LNCaP clone FGC (cell line): ENCODE measurements at regions not wholly inside any gene's neighbourhood (a gene's known extent, or its start where the extent isn't known, plus 50 kb on each side); places are given as distances from the start of the nearest gene placed in this dataset.

ENCODE experiments used
- DNase-seq: peaks from one replicate; pipeline ENCODE4 v3.0.0-alpha.2; 2011; ENCODE audit warnings: low read depth
- H3K4me3 ChIP-seq: 2 replicates; pipeline ENCODE4 v1.5.1; 2011; ENCODE audit warnings: mild to moderate bottlenecking, low read depth, low read length, control low read depth
- CTCF ChIP-seq: IDR thresholded peaks from 2 replicates; pipeline ENCODE4 v1.5.1; 2012; ENCODE audit warnings: mild to moderate bottlenecking; ENCODE audit not compliant: control insufficient read depth, insufficient read depth; ENCODE audit errors: extremely low read depth

GRCh38 chr10:20521186-20521585, 375.9 kb downstream of the NEBL start:
- no peak overlapping the region for H3K4me3 ChIP-seq
- no peak for DNase-seq
- TF ChIP-seq CTCF, result no peak

DNA sequence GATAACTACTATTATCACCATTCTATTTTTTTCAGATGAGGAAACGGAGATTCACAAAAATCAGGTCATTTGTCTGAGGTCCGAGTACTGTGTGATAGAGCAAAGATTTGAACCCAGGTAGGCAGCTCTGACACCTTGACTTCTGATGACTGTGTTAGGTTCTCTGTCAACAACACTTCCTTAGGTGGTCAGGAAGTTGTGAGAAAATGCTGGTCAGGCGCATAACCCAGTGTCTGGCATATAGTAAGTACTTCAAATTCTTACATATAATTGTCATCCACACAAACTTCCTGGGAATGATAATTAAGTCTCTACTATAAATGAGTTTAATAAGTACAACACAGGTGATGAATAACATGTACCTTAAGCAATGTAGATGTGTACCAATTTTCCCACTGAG, 381.5 kb downstream of the NEBL start:
- no peak for DNase-seq
- no peak overlapping the region for H3K4me3 ChIP-seq
- no peak for TF ChIP-seq CTCF

DNA sequence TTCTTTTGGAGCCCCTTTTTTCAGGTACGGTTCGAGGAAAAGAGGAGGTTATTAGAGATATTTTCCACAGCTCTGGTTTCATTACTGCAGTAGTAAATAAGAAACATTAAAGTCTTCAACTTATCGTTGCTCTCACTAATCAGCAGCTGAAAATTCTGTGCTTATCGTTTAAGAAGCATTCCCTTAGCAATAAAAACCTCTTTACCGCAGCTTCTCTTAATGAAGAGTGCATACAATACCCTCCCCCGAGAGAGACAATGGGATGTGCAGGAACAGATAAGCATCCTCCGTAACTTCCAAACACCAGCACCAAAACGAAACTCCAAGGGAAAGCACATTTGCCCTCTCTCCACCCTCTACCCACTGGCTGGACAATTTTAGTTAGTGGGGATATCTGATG, 384.5 kb downstream of the NEBL start:
- DNase-seq, result no peak
- no peak overlapping the region for H3K4me3 ChIP-seq
- TF ChIP-seq CTCF, result no peak

DNA sequence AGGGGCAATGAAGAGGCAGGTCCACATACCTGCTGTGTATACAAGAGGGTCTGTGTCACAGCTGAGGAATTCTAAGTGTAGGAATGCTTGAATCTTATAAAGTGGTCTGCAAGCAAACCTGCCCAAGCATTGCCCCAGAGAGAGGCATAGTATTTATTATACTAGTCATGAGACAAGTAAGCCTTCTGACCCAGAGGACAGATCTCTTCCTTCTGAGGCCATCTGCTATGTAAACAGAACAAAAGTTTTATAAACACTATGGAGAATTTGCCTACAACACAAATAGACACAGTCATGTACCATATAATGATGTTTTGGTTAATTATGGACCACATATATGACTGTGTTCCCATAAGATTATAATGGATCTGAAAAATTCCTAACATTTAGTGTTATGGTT, 388.2 kb downstream of the NEBL start:
- no peak for TF ChIP-seq CTCF
- no peak overlapping the region for H3K4me3 ChIP-seq
- DNase-seq, result no peak

- no peak overlapping the region for H3K4me3 ChIP-seq
- no peak for DNase-seq
- no peak for TF ChIP-seq CTCF
Measured at GRCh38 chr10:20502903-20503585, 394.1 kb downstream of the NEBL start.

DNA sequence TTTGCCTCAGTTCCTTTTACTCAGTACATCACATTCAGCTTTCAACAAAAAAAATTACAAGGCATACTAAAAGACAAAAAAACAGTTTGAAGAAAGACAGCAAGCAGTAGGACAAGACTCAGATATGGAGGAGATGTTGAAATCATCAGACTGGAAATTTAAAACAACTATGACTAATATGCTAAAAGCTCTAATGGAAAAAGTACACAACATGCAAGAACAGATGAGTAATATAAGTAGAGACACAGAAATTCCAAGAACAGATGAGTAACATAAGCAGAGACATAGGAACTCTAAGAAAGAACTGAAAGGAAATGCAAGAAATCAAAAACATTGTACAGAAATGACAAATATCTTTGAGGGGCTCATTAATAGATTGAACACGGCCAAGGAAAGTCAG, 402.6 kb downstream of the NEBL start:
- H3K4me3 ChIP-seq, result no peak overlapping the region
- no peak for DNase-seq
- TF ChIP-seq CTCF, result no peak

- no peak for TF ChIP-seq CTCF
- no peak for DNase-seq
Measured at GRCh38 chr10:20492447-20492846, 404.7 kb downstream of the NEBL start.

More at GRCh38 chr10:20492447-20492846, 404.7 kb downstream of the NEBL start:
- H3K4me3 ChIP-seq, result no peak overlapping the region
